SH-SY5Y (cell line): ENCODE measurements at regions not wholly inside any gene's neighbourhood (a gene's known extent, or its start where the extent isn't known, plus 50 kb on each side); places are given as distances from the start of the nearest gene placed in this dataset.

Experiments
- GATA2 ChIP-seq: IDR thresholded peaks from 2 replicates; pipeline ENCODE4 v1.6.1; 2011; ENCODE audit warnings: mild to moderate bottlenecking, low read depth, low read length
- GATA3 ChIP-seq: IDR thresholded peaks from 2 replicates; pipeline ENCODE4 v1.6.1; 2011; ENCODE audit warnings: low read depth, mild to moderate bottlenecking, low read length, moderate library complexity

GRCh38 chr2:30331869-30332268 is 100.5 kb downstream of the LBH start:
- TF ChIP-seq GATA2 (no peak), GATA3 (no peak)
